Right renal pelvis (tissue), 4 donors: ENCODE measurements at regions not wholly inside any gene's neighbourhood (a gene's known extent, or its start where the extent isn't known, plus 50 kb on each side); places are given as distances from the start of the nearest gene placed in this dataset.
A peak's percentile ranks its signal among the peaks of the same experiment; 100 is the strongest.

ENCODE experiments used
- DNase-seq, 4 donors: peaks; one replicate each; pipeline ENCODE4 v3.0.0-alpha.2; 2013; ENCODE audit warnings: low read depth in 4 of 4, low spot score in 3 of 4, missing footprints in 1 of 4

DNA sequence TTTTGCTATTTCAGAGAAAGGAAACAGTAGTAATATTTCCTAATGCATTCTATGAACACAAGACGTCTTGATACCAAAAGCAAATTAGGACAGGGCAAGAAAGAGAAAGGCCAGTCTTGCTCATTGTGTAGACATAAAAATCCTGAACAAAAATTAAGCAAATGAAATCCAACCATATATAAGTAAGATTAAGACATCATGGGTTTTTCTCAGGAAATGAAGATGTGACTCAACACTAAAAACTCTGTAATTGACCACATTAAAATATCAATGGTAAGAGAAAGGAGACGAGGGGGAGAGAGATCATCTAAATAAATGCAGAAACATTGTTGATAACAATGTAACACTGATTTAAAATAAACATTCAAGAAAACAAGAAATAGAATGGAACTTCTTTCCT is 205.4 kb downstream of the SOD2 start:
- DNase-seq: no peak

DNA sequence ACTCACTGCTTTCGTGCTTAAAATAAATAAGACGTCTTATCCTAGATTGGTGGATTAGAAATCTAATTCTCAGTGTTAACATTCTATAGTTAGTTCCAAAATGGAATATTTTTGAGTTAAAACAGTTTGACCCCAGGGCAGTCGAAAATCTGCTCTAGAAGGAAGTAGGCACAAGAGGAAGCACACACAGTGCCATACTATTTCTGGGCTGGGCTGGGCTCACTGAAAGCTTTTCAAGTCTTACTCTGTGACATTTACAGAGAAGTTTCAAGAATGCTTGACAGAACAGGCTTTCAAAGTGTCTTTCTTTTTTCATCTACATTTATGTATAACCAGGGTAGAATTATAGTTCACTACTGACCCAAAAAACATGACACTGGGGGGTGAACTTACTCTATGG is 209.8 kb downstream of the SOD2 start:
- no peak for DNase-seq

DNA sequence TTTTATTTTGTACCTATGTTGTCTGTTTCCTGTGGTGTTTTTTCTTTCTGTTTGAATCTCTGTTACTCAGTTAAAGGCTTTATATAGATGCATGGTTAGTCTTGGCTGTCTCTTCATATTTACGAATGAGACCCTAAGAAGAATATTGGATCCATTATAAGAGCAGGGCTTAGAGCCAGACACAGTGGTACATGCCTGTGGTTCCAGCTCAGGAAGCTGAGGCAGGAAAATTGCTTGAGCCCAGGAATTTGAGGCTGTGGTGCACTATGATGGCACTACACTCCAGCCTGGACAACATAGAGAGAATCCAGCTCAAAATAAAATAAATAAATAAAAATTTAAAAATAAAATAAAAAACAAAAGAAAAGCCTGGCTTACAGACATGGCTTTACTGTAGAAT is 211.1 kb downstream of the SOD2 start:
- no peak for DNase-seq

DNA sequence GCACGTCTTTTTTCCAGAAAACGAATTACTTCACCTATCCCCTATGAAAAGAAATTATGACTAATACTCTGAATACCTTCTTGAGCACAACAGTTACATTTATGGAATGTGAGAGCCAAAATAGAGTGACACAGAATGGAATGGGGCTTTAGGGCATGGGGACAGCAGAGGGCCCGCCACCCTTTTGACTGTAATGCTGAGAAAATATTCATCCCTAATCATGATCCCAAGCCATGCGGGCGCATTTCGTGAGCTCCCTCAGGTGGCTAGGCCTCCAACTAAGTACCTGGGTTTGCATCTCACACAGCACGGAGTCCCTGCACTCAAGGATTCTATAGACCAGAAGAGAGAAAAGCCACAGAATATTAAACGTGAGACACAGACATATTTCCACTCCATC is 212.6 kb downstream of the SOD2 start:
- DNase-seq: no peak

DNA sequence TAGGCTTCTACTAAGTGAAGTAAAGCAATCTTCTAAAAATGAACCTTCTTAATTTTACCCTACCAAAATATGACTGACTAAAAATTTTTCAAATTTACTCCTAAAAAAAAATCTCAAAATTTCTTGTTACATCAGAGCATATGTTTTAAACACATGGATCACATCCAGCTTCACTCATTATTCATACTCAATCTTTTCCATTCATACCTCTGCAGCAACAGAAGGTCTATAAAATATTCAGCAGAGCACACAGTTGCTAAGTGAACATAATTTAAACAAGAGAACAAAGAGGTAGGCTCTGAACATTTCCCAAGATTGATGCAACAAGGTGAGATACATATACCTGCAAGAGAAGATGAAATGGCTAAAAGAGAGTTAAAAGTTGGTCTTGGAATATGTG is 213.9 kb downstream of the SOD2 start:
- DNase-seq: no peak

DNA sequence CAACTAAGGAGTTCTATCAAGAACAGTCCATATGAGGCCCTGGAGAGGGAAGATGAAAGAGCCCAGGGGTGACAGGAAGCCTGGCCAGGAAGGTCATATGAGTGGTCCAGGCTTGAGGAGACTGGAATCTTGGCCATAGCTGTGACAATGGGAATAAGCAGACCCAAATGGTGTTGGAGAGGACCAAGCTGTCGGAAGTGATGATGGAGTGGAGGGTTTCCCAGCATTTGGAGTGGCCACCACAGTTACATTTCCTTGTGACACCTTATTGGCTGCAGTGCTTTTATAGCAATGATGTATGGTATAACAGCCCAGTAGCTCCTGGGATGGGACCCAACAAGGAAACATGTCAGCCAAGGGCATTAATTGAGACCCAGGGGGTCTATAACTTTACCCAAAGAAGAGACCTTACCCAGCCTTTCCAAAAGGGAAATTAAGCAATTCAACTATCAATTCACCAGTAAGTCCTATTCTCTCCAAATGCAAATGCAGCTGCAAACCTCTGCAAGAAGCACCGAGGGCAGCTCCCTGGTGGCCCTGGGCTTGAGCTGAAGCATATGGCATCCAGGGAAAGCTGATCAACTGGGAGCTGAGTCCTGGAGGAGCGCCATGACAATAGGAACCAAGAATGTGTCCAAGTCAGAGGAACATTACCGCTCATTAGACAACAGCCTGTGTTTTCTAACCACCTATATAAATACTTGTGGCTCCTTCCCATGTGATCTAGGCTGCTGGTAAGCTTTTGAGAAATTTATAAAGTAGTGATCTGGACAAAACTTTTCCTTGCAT is 219.4 kb downstream of the SOD2 start:
- no peak for DNase-seq

DNA sequence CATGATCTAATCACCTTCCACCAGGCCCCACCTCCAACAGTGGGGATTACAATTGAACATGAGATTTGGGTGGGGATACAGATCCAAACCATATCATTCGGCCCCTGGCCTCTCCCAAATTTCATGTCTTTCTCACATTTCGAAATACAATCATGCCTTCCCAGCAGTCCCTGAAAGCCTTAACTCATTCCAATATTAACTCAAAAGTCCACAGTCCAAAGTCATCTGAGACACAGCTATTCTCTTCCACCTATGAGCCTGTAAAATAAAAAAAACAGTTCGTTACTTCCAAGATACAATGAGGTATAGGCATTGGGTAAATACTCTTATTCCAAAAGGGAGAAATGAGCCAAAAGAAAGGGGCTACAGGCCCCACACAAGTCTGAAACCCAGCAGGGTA is 222.6 kb downstream of the SOD2 start:
- DNase-seq: no peak

DNA sequence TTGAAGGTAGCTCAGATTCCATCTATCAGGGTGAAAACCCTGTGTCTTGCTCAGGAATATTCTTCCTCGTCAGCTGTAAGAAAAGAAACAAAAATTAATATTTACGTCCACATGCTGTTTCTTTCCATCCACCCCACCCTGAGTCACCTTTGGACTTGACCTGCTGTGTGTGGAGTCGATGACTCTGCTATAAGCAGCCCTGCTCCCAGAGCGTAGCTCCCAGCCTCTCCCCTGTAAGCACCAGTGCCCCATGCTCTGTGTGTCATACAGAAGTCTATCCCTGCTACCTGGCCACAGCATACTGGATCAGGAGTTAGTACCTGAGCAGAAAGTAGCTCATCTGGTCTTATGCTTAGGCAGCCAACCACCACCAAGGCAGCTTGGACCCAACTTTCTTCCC is 223.6 kb downstream of the SOD2 start:
- no peak for DNase-seq

DNA sequence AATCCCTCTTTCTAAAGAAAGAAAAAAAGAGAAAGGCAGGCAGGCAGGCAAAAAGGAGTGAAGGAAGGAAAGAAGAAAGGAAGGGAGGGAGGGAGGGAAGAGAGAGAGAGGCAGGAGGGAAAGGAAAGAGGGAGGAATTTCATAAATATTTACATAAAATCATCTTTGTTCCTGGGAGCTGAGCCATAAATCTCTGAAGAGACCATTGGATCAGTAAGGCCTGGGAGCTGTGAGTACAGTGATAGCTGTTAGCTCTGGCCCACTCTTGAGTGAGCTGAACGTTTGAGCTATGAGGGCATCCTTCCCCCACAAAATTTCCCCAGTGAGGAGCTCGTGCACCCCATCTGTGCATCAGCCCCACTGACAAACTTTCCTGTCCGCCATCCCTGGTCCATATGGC is 224.0 kb downstream of the SOD2 start:
- DNase-seq: no peak

DNA sequence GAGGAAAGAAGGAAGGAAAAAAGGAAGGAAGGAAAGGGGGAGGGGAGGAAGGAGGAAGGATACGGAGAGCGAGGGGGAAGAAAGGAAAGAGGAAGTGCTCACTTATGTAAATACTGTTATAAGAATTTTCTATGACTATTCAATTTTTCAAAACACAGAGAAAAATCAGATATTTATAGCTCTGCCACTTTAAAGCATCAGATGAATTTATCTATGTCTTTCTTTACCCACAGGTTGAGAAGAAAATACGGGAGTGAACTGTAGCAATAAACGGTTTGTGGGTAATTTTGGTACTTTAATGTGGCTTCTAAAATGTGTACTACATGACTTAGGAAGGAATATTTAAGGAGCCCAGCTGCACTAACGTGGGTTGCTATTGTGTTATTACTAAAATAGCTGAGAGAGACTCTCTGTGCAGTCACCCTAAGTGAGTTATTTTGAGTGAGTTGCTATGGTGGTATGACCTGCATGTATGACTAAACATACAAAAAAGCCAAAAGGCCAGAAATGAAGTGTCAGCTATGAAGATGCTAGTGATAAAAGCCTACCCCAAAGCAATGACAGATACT is 225.5 kb downstream of the SOD2 start:
- DNase-seq: no peak

DNA sequence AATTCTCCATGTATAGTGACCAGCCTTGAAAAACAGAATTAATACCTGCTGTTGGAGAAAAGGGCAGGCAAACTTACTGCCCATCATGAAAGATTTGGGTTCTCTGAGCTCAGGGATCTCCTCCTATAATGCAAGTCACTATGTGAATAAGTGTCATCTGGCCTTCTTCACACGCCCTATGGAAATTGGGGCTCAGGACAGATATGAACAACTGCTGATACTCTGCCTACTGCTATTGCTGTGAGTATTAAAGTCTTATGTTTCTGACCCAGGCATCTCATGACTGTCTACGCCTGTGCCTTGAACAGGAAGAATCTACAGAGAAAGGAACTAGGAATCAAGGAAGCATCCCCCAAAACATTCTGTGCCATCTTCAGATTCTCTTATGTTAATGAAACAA is 226.1 kb downstream of the SOD2 start:
- no peak for DNase-seq

DNA sequence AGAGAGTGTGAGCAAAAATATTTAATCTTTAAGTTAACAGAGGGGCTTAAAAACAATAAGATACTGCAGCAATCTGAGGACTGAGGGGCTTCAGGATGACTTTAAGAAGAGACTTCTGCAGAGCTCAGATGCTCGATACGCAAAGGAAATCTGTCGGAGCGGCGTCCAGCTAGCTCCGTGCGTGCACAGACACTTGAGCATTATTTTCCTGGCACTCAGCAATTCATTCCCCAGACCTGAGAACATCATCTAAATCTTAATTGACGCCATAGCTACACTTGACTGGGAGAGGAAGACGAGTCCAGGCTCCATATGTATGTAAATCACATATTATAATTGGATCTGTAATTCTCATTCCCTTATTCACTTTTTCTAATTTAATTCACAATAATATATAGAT is 228.2 kb downstream of the SOD2 start:
- no peak for DNase-seq

DNA sequence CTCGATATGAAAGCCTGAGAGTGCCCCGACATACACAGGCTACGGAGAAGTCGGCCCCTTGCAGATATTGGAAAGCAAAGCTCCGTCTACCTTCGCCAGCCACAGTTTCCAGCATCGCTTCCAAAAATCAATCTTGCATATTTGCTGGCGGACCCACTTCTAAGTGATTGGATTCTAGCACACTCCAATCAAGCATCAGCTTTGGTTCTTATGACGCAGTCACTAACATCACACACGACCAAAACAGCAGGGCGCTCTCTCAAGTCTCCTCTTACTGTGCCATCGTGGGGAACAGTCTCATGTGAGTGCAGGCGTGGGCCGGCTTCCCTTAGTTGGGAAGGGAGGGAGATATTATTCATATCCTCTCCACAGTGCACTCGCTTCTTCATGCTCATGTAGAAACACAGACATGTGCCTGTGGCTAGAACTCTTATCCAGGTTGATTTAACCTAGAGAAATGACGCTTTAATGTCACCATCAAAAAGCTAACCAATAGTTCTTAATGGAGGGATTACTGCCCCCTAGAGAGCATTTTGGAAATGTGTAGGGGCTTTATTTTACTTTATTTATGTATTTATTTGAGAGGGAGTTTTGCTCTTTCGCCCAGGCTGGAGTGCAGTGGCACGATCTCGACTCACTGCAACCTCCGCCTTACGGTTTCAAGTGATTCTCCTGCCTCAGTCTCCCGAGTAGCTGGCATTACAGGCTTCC is 229.8 kb downstream of the SOD2 start:
- DNase-seq: peak in 1 of 4 donors; percentile 22

DNA sequence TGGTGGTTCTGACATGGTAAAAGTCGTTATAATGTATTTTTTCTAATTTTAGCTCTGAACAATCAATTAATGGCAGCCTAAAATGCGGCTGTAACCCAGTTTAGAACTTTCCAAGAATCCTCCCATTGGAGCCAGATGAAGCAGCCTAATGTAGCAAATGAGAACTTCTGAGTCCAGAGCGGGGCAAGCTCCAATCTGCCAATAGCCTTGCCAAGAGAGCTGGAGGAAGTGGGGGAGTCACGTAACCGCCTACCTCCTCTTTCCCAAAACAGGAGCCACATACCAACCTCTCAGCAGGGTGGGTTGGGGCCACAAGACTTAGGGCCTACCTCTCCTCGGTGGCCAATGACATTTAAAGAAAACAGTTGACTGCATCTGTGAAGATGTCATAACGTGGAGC is 230.6 kb downstream of the SOD2 start:
- no peak for DNase-seq

DNA sequence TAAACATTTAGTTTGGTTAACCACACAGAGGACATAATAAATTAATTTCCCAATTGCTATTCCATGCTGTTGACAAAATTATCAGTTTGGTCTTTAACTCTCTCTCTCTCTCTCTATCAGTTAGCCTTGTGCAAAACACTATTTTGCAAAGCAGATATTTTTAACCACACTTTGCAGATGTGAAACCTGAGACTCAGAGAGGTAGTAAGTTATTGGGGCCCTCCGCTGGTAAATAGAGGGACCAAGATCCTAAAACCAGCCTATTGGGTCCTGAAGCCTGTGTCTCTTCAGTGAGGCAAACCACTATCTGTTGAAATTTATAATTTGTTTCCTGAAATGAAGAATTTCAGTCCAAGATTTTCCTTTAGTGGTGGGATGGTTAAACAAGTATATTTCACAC is 231.0 kb downstream of the SOD2 start:
- no peak for DNase-seq

DNA sequence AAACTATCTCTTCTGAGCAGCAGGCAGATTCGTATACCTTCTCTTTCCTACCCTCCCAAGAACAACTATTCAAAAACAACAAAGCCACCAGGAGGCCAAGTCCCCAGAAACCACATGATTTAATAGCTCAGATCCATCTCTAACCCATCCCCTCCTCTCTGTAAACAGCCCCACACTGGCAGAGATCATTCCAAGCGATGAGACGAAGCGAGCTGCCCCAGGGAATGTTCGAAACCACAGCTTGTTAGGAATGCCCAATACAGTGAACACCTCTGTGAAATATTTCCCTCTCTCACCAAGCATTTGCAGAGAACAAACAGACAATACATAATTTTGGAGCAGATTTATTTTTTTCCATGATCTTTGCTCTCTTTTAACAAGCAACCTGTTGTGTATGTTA is 231.8 kb downstream of the SOD2 start:
- no peak for DNase-seq

DNA sequence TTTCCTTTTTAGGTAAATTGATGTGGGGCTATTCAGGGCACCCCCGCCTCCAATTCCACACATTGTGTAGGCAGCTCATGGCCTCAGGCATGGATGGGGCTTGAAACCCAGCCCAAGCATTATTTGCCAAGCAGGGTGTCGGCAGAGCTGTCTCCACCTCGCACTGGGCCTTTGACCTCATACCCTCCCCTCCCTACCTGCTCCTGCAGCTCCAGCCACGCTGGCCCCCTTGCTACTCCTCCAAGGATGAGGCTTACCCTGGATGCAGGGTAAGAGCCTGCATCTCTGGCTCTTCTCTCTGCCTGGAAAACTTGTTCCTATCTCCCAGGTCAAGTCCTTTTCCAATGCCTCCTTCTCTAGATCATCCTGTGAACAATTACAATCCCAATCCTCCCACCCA is 232.6 kb downstream of the SOD2 start:
- DNase-seq: no peak

DNA sequence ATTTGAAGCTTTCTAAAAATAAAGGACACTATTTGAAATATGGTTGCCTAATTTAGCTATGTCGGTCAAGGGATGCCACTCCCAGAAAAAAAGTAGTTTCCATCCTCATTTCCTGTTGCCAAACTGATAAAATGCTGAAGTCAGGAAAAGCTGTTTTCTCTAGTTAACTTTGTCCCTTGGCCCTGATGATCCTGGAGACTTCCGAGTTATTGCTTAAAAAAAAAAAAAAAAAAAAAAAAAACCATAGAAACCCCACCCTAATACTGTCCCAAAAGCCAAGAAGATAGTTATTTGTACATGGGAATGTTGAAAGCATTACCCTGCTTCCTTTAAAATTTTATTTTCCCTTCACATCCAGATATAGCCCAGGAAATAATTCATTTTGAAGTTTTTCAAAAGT is 236.7 kb downstream of the SOD2 start:
- no peak for DNase-seq

DNA sequence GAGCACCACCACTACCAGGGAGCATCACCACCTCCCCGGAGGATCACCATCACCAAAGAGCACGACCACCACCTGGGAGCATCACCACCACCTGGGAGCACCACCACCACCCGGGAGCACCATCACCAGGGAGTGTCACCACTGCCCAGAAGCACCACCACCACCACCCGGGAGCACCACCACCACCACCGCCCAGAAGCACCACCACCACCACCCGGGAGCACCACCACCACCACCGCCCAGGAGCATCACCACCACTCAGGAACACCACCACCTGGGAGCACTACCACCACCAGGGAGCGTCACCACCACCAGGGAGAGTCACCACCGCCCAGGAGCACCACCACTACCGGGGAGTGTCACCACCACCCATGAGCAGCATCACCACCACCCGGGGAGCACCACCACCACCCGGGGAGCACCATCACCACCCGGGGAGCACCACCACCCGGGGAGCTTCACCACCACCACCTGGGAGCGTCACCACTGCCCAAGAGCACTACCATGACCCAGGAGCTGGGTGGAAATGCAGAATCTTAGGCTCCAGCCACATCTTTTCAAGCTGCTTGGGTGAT is 237.3 kb downstream of the SOD2 start:
- no peak for DNase-seq

DNA sequence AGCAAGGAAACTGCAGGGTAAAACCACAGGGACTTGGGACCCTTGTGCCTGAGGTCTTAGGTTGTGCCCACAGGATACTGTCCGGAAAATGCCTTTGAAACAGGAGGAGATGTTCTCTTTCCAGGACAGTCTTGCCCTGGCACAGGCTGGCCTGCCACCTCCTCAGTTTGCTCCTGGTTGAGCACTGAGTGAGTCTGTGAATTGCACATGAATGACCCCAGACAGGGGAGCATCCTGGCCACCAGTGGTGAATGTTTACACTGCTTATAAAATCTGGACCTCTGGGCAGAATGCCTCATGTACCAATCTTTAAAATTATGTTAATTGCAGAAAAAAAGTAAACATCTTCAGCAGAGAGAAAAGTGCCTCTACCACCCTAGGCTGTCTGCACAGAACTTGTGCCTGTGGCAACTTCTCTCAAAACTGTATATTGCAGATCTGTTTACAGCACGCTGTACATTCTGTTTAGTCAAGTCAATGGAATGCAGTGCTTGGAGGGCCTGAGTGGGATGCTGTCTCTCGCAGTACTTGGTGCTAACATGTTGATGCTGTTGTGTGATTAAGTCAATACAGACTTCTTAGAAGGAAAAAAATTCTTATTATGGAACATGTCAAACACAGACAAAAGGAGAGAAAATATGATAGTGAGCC is 242.1 kb downstream of the SOD2 start:
- no peak for DNase-seq

DNA sequence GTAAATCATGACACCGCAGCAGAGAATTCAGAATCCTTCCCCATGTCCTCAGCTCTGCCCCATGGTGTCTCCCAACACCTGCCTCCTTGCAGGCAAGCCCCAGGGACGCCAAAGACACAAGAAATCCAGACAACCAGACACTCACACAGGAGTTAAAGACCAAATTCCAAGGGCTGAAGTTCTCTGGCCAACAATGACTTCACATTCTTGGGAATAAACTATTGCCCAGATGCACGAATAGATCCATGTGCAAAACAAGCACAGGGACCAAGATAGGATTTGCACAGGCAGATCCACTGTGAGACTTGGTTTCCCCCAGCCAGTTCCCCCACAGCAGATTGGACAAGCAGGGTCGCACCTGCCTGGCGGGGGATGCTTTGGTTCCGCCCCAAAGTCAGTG is 246.7 kb downstream of the SOD2 start:
- DNase-seq: no peak
